ENCODE measurements at regions not wholly inside any gene's neighbourhood (a gene's known extent, or its start where the extent isn't known, plus 50 kb on each side); places are given as distances from the start of the nearest gene placed in this dataset.

- H3K27me3 ChIP-seq (ENCODE audit: control insufficient read depth, insufficient read depth, low read length): no peaks in the 10 kb centered on the region
- in situ Hi-C loops (cut with HindIII; ENCODE audit: low pct_unique_long_range_greater_than_20kb, low sequenced_read_pairs) (no loop called here), intact Hi-C loops (cut with micrococcal nuclease; ENCODE audit: unreplicated experiment) (no loop called here)
- no peak for DNase-seq (ENCODE audit: low read depth, low spot score)
- ChIA-PET POLR2A (no interaction called here), CTCF (no interaction called here)
- no peak overlapping the region for H3K4me3 ChIP-seq (ENCODE audit: low read depth in 2 of 2, low read length in 2 of 2)
- TF ChIP-seq, protein P1, sequence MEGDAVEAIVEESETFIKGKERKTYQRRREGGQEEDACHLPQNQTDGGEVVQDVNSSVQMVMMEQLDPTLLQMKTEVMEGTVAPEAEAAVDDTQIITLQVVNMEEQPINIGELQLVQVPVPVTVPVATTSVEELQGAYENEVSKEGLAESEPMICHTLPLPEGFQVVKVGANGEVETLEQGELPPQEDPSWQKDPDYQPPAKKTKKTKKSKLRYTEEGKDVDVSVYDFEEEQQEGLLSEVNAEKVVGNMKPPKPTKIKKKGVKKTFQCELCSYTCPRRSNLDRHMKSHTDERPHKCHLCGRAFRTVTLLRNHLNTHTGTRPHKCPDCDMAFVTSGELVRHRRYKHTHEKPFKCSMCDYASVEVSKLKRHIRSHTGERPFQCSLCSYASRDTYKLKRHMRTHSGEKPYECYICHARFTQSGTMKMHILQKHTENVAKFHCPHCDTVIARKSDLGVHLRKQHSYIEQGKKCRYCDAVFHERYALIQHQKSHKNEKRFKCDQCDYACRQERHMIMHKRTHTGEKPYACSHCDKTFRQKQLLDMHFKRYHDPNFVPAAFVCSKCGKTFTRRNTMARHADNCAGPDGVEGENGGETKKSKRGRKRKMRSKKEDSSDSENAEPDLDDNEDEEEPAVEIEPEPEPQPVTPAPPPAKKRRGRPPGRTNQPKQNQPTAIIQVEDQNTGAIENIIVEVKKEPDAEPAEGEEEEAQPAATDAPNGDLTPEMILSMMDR (IDR thresholded peaks at IDR 0.05): no peak
- TF ChIP-seq TCF7L2 (IDR thresholded peaks at IDR 0.05; ENCODE audit: low read depth, low read length): no peak
- no peak for TF ChIP-seq POLR2AphosphoS5 (IDR thresholded peaks at IDR 0.05; ENCODE audit: low read depth, low read length)
- no peak for TF ChIP-seq REST (IDR thresholded peaks at IDR 0.05; ENCODE audit: insufficient read depth in 1 of 2, low read depth in 2 of 2, low read length in 1 of 2)
- TF ChIP-seq SIN3A (IDR thresholded peaks at IDR 0.05; ENCODE audit: borderline replicate concordance, insufficient read depth, low read depth, low read length): no peak
- H3K4me1 ChIP-seq (ENCODE audit: control insufficient read depth, insufficient read depth, low read length): no peaks in the 10 kb centered on the region
- ATAC-seq: no peak
- H3K36me3 ChIP-seq (ENCODE audit: control insufficient read depth, insufficient read depth, low read length): no peaks in the 10 kb centered on the region
- no peaks in the 10 kb centered on the region for H3K9me3 ChIP-seq (ENCODE audit: control insufficient read depth, insufficient read depth, low read depth, low read length)
- BruUV-seq (replicated peaks): no TSS peak
- no peak overlapping the region for H3K27ac ChIP-seq (ENCODE audit: low read length)
Observed at GRCh38 chr5:143646961-143647360, 165.0 kb upstream of the HMHB1 start.

GRCh38 chr5:143645356-143645755 lies 166.6 kb upstream of the HMHB1 start:
- Histone ChIP-seq H3K9me3 (ENCODE audit: control insufficient read depth, insufficient read depth, low read depth, low read length) (no peaks in the 10 kb centered on the region), H3K27ac (ENCODE audit: low read length) (no peak overlapping the region), H3K4me1 (ENCODE audit: control insufficient read depth, insufficient read depth, low read length) (no peaks in the 10 kb centered on the region), H3K4me3 (ENCODE audit: low read depth in 2 of 2, low read length in 2 of 2) (no peak overlapping the region), H3K27me3 (ENCODE audit: control insufficient read depth, insufficient read depth, low read length) (0 out of 2 replicates have a peak, but pooled peaks cover 2% of the 10 kb centered on the region), H3K36me3 (ENCODE audit: control insufficient read depth, insufficient read depth, low read length) (no peaks in the 10 kb centered on the region)
- intact Hi-C loops (cut with micrococcal nuclease; ENCODE audit: unreplicated experiment) (no loop called here), in situ Hi-C loops (cut with HindIII; ENCODE audit: low pct_unique_long_range_greater_than_20kb, low sequenced_read_pairs) (no loop called here)
- ChIA-PET CTCF (no interaction called here), POLR2A (no interaction called here)
- ATAC-seq (no peak), DNase-seq (ENCODE audit: low read depth, low spot score) (no peak)
- TF ChIP-seq, protein P1 (IDR thresholded peaks at IDR 0.05): no peak
- TF ChIP-seq POLR2AphosphoS5 (IDR thresholded peaks at IDR 0.05; ENCODE audit: low read depth, low read length) (no peak), TCF7L2 (IDR thresholded peaks at IDR 0.05; ENCODE audit: low read depth, low read length) (no peak), REST (IDR thresholded peaks at IDR 0.05; ENCODE audit: insufficient read depth in 1 of 2, low read depth in 2 of 2, low read length in 1 of 2) (no peak), SIN3A (IDR thresholded peaks at IDR 0.05; ENCODE audit: borderline replicate concordance, insufficient read depth, low read depth, low read length) (no peak)
- no TSS peak for BruUV-seq (replicated peaks)
